HT-29 (cell line): ENCODE measurements at regions not wholly inside any gene's neighbourhood (a gene's known extent, or its start where the extent isn't known, plus 50 kb on each side); places are given as distances from the start of the nearest gene placed in this dataset.
A peak's percentile ranks its signal among the peaks of the same experiment; 100 is the strongest.

Source experiments
- DNase-seq: peaks from one replicate; pipeline ENCODE4 v3.0.0-alpha.2; 2015; ENCODE audit warnings: low spot score

- DNase-seq: no peak
Measured at GRCh38 chr9:19597176-19597575, 188.4 kb downstream of the ACER2 start.

GRCh38 chr9:19595003-19595402 is 186.2 kb downstream of the ACER2 start:
- no peak for DNase-seq

- no peak for DNase-seq
Measured at GRCh38 chr9:19587678-19588077, 178.9 kb downstream of the ACER2 start.

GRCh38 chr9:19583890-19584289 is 175.1 kb downstream of the ACER2 start:
- no peak for DNase-seq

- DNase-seq: no peak
Measured at GRCh38 chr9:19577411-19577810, 168.6 kb downstream of the ACER2 start.

GRCh38 chr9:19568946-19569345 is 160.1 kb downstream of the ACER2 start:
- DNase-seq: no peak

- no peak for DNase-seq
Measured at GRCh38 chr9:19564396-19565061, 155.7 kb downstream of the ACER2 start.

- DNase-seq: no peak
Measured at GRCh38 chr9:19555214-19555613, 146.4 kb downstream of the ACER2 start.

- no peak for DNase-seq
Measured at GRCh38 chr9:19554529-19554928, 145.7 kb downstream of the ACER2 start.

GRCh38 chr9:19553441-19553840 is 144.6 kb downstream of the ACER2 start:
- no peak for DNase-seq

GRCh38 chr9:19552282-19553105 is 143.7 kb downstream of the ACER2 start:
- DNase-seq: no peak

- DNase-seq: no peak
Measured at GRCh38 chr9:19551124-19551929, 142.5 kb downstream of the ACER2 start.

GRCh38 chr9:19550009-19550408 is 141.2 kb downstream of the ACER2 start:
- DNase-seq: no peak

- DNase-seq: no peak
Measured at GRCh38 chr9:19533373-19533772, 124.6 kb downstream of the ACER2 start.

GRCh38 chr9:19527663-19528062 is 118.9 kb downstream of the ACER2 start:
- no peak for DNase-seq

- no peak for DNase-seq
Measured at GRCh38 chr9:19522558-19522957, 113.7 kb downstream of the ACER2 start.

- no peak for DNase-seq
Measured at GRCh38 chr9:19521205-19521604, 112.4 kb downstream of the ACER2 start.

- no peak for DNase-seq
Measured at GRCh38 chr9:19517202-19517942, 108.6 kb downstream of the ACER2 start.

GRCh38 chr9:19516348-19516747 is 107.5 kb downstream of the ACER2 start:
- no peak for DNase-seq

GRCh38 chr9:19513671-19514275 is 105.0 kb downstream of the ACER2 start:
- DNase-seq: peak; percentile 14
